H1 (cell line): ENCODE measurements at regions not wholly inside any gene's neighbourhood (a gene's known extent, or its start where the extent isn't known, plus 50 kb on each side); places are given as distances from the start of the nearest gene placed in this dataset.

ENCODE experiments used
- CTCF ChIA-PET: fragments of 300-600 bp; sonication (Branson Sonifier 250); formaldehyde crosslinking; loops from one replicate; lab custom pipeline; 2021; ENCODE audit not compliant: partially characterized antibody; lab: Charles Lee
- POLR2A ChIA-PET: fragments of 300-600 bp; sonication (Branson Sonifier 250); formaldehyde crosslinking; loops from one replicate; lab custom pipeline; 2021; ENCODE audit warnings: inconsistent platforms; ENCODE audit not compliant: partially characterized antibody; lab: Charles Lee
- DNase-seq, 2 experiments: peaks; one replicate each; pipeline versions ENCODE4 v3.0.0 to v3.0.0-alpha.2; 2010 to 2022; ENCODE audit warnings: low spot score in 2 of 2, low read depth in 1 of 2, mixed read lengths in 1 of 2
- FAIRE-seq: peaks from 2 replicates; lab custom pipeline; 2011; peaks lifted over from hg19 to GRCh38; lab: Jason Lieb, UNC
- H2AFZ ChIP-seq: 2 replicates; pipeline ENCODE4 v1.8.1; 2012; ENCODE audit warnings: low read length, inconsistent platforms
- H2AK5ac ChIP-seq: 2 replicates; pipeline ENCODE4 v1.6.1; 2013; ENCODE audit warnings: low read depth, low read length
- H2BK120ac ChIP-seq: replicated peaks from 2 replicates; pipeline ENCODE3; 2013; ENCODE audit warnings: low read depth, low read length, inconsistent platforms
- H2BK12ac ChIP-seq: 2 replicates; pipeline ENCODE4 v1.6.1; 2013; ENCODE audit warnings: low read depth, low read length
- H2BK15ac ChIP-seq: 2 replicates; pipeline ENCODE4 v1.6.1; 2013; ENCODE audit warnings: low read length
- H2BK20ac ChIP-seq: 2 replicates; pipeline ENCODE4 v1.6.1; 2013; ENCODE audit warnings: low read length
- H2BK5ac ChIP-seq: 2 replicates; pipeline ENCODE4 v1.6.1; 2013; ENCODE audit warnings: low read depth, low read length
- H3K14ac ChIP-seq: 2 replicates; pipeline ENCODE4 v1.6.1; 2013; ENCODE audit warnings: inconsistent platforms; ENCODE audit not compliant: insufficient read length
- H3K18ac ChIP-seq: 2 replicates; pipeline ENCODE4 v1.6.1; 2013; ENCODE audit warnings: low read length; ENCODE audit errors: extremely low read depth
- H3K23ac ChIP-seq: 2 replicates; pipeline ENCODE4 v1.6.1; 2013; ENCODE audit warnings: inconsistent platforms; ENCODE audit not compliant: insufficient read length
- H3K23me2 ChIP-seq: 2 replicates; pipeline ENCODE4 v1.6.1; 2013; ENCODE audit warnings: low read depth, low read length
- H3K27ac ChIP-seq: 2 replicates; pipeline ENCODE4 v1.6.1; 2011; ENCODE audit warnings: low read depth, low read length, inconsistent platforms
- H3K27me3 ChIP-seq, 4 experiments: replicated peaks in 1 of 4; 1 replicate in 1 of 4; 2 replicates in 3 of 4; pipeline versions ENCODE4 v1.6.1 to v1.8.1; 2011 to 2013; ENCODE audit warnings: low read length in 3 of 4, mild to moderate bottlenecking in 3 of 4, inconsistent platforms in 2 of 4, mixed read lengths in 2 of 4, moderate library complexity in 1 of 4; ENCODE audit not compliant: control insufficient read depth in 3 of 4, insufficient read depth in 3 of 4; ENCODE audit errors: extremely low read depth in 1 of 4
- H3K36me3 ChIP-seq, 4 experiments: 2 replicates each; pipeline versions ENCODE4 v1.6.1 to v1.8.1; 2011 to 2013; ENCODE audit warnings: mild to moderate bottlenecking in 4 of 4, low read length in 3 of 4, moderate library complexity in 2 of 4, control low read depth in 1 of 4, inconsistent platforms in 1 of 4; ENCODE audit not compliant: insufficient read depth in 4 of 4, control insufficient read depth in 2 of 4
- H3K4ac ChIP-seq: replicated peaks from 2 replicates; pipeline ENCODE3; 2013; ENCODE audit warnings: low read length, low read depth, mixed read lengths, inconsistent platforms; ENCODE audit not compliant: insufficient read length
- H3K4me1 ChIP-seq, 4 experiments: replicated peaks in 1 of 4; 1 replicate in 1 of 4; 2 replicates in 3 of 4; pipeline versions ENCODE4 v1.6.1 to v1.8.1; 2011 to 2013; ENCODE audit warnings: low read length in 3 of 4, inconsistent platforms in 2 of 4, mixed read lengths in 1 of 4; ENCODE audit not compliant: insufficient read depth in 4 of 4, control insufficient read depth in 3 of 4
- H3K4me2 ChIP-seq, 2 experiments: 2 replicates each; pipeline versions ENCODE4 v1.6.1 to v1.8.1; 2011 to 2013; ENCODE audit warnings: low read depth in 2 of 2, low read length in 2 of 2, control low read depth in 1 of 2, inconsistent platforms in 1 of 2, mild to moderate bottlenecking in 1 of 2; ENCODE audit not compliant: insufficient read depth in 1 of 2
- H3K4me3 ChIP-seq, 4 experiments: fragments of 200-600, 300-600 bp in 1 of 4; sonication (generic), shearing (Covaris generic), sonication (Bioruptor Twin) in 1 of 4; 2 replicates each; pipeline versions ENCODE4 v1.5.1 to v1.8.1; 2011 to 2016; ENCODE audit warnings: low read length in 4 of 4, low read depth in 3 of 4, control low read depth in 2 of 4, inconsistent platforms in 2 of 4, mild to moderate bottlenecking in 2 of 4, mixed read lengths in 1 of 4, moderate library complexity in 1 of 4; ENCODE audit not compliant: insufficient read depth in 2 of 4; ENCODE audit errors: extremely low read depth in 1 of 4
- H3K56ac ChIP-seq: replicated peaks from 2 replicates; pipeline ENCODE3; 2013; ENCODE audit warnings: low read depth, mild to moderate bottlenecking, mixed read lengths, low read length, inconsistent platforms; ENCODE audit not compliant: insufficient read length
- H3K79me1 ChIP-seq: 2 replicates; pipeline ENCODE4 v1.6.1; 2013; ENCODE audit warnings: low read depth, low read length, control low read depth
- H3K79me2 ChIP-seq, 2 experiments: 2 replicates each; pipeline versions ENCODE4 v1.6.1 to v1.8.1; 2012 to 2013; ENCODE audit warnings: low read length in 2 of 2, mild to moderate bottlenecking in 2 of 2, inconsistent platforms in 1 of 2; ENCODE audit not compliant: insufficient read depth in 2 of 2, control insufficient read depth in 1 of 2
- H3K9ac ChIP-seq, 4 experiments: replicated peaks in 1 of 4; 1 replicate in 1 of 4; 2 replicates in 3 of 4; pipeline versions ENCODE4 v1.6.1 to v1.8.1; 2011 to 2013; ENCODE audit warnings: low read depth in 3 of 4, low read length in 3 of 4, control low read depth in 2 of 4, mild to moderate bottlenecking in 2 of 4, moderate library complexity in 2 of 4, inconsistent platforms in 1 of 4; ENCODE audit errors: extremely low read depth in 1 of 4
- H3K9me3 ChIP-seq, 2 experiments: 2 replicates each; pipeline versions ENCODE4 v1.6.1 to v1.8.1; 2012 to 2013; ENCODE audit warnings: mild to moderate bottlenecking in 2 of 2, moderate library complexity in 2 of 2, control low read depth in 1 of 2, inconsistent platforms in 1 of 2, low read depth in 1 of 2, low read length in 1 of 2, mixed read lengths in 1 of 2; ENCODE audit not compliant: insufficient read depth in 2 of 2
- H4K20me1 ChIP-seq, 2 experiments: replicated peaks in 1 of 2; 2 replicates each; pipeline versions ENCODE3 to v1.8.1; 2011 to 2013; ENCODE audit warnings: inconsistent platforms in 2 of 2, low read length in 2 of 2, mild to moderate bottlenecking in 1 of 2; ENCODE audit not compliant: insufficient read depth in 2 of 2, control insufficient read depth in 1 of 2
- H4K5ac ChIP-seq: 2 replicates; pipeline ENCODE4 v1.6.1; 2013; ENCODE audit warnings: low read length, low read depth, mixed read lengths, inconsistent platforms; ENCODE audit not compliant: insufficient read length
- H4K8ac ChIP-seq: 2 replicates; pipeline ENCODE4 v1.8.0; 2013; ENCODE audit warnings: mild to moderate bottlenecking, moderate library complexity, low read length, inconsistent platforms; ENCODE audit not compliant: insufficient read depth; ENCODE audit errors: extremely low read depth
- H4K91ac ChIP-seq: replicated peaks from 2 replicates; pipeline ENCODE3; 2013; ENCODE audit warnings: low read length, mixed read lengths, inconsistent platforms; ENCODE audit not compliant: insufficient read length
- HDAC6 ChIP-seq: IDR thresholded peaks from one replicate; pipeline ENCODE4 v1.7.1; 2012; ENCODE audit warnings: low read depth, mild to moderate bottlenecking, inconsistent platforms, low read length, moderate library complexity
- TAF1 ChIP-seq: IDR thresholded peaks from 2 replicates; pipeline ENCODE4 v1.6.1; 2011; ENCODE audit warnings: mild to moderate bottlenecking, low read depth, low read length
- USF2 ChIP-seq: IDR thresholded peaks from 2 replicates; pipeline ENCODE4 v1.6.1; 2011; ENCODE audit warnings: low read length, improper control_type of control experiment
- ZNF274 ChIP-seq: IDR thresholded peaks from 2 replicates; pipeline ENCODE4 v1.7.0; 2012; ENCODE audit warnings: low read length, borderline replicate concordance; ENCODE audit errors: extremely low read depth
- WGBS, 2 experiments: shearing (Covaris generic) in 1 of 2; methylation state at CpG; one replicate each; pipeline versions ENCODE4 v1.1.6 to v1.1.7; 2013 to 2015; ENCODE audit warnings: low lambda C conversion rate in 2 of 2, mixed read lengths in 2 of 2, inconsistent platforms in 1 of 2, low coverage in 1 of 2, missing lambda C conversion rate in 1 of 2; ENCODE audit not compliant: insufficient replicate concordance in 2 of 2, insufficient coverage in 1 of 2, insufficient read length in 1 of 2; ENCODE audit errors: extremely low coverage in 1 of 2, missing lambda C conversion rate in 1 of 2; 5-methylcytosine and 5-hydroxymethylcytosine counted together

- no peak overlapping the region for H3K14ac ChIP-seq
- H4K5ac ChIP-seq = no peak overlapping the region
- H4K91ac ChIP-seq = no peak overlapping the region
- no peak overlapping the region for H2BK15ac ChIP-seq
- no peak overlapping the region for H3K4me3 ChIP-seq
- no peak overlapping the region for H3K4me2 ChIP-seq
- no peak for DNase-seq
- H2BK12ac ChIP-seq = no peak overlapping the region
- no peaks in the 10 kb centered on the region for H4K20me1 ChIP-seq
- WGBS, 2 experiments = 92% methylated on average over 3 of the region's 3 CpGs; no CpG with 5 or more reads in 1 of the 2 experiments
- H3K79me2 ChIP-seq = no peaks in the 10 kb centered on the region
- no peak overlapping the region for H3K27ac ChIP-seq
- no peaks in the 10 kb centered on the region; a peak in 2 of 4 replicates for H3K9me3 ChIP-seq
- H3K36me3 ChIP-seq = no peaks in the 10 kb centered on the region
- H3K56ac ChIP-seq = no peak overlapping the region
- H3K18ac ChIP-seq = no peak overlapping the region
- H3K23ac ChIP-seq = no peak overlapping the region
- H2AFZ ChIP-seq = no peak overlapping the region
- no peaks in the 10 kb centered on the region for H3K4me1 ChIP-seq
- H3K4ac ChIP-seq = no peak overlapping the region
- FAIRE-seq = no peak
- no peaks in the 10 kb centered on the region for H3K27me3 ChIP-seq
- H3K79me1 ChIP-seq = no peaks in the 10 kb centered on the region
- no peak overlapping the region for H2AK5ac ChIP-seq
- H2BK5ac ChIP-seq = no peak overlapping the region
- no peak overlapping the region for H4K8ac ChIP-seq
- no peak overlapping the region for H2BK20ac ChIP-seq
- H3K9ac ChIP-seq = no peak overlapping the region
- ChIA-PET POLR2A (no interaction called here), CTCF (interaction anchor here (0.6 kb wide), 1 partner anchor 46 kb away, joined by 3 read pairs; no protein-coding TSS in a partner anchor)
- H3K23me2 ChIP-seq = no peaks in the 10 kb centered on the region
- H2BK120ac ChIP-seq = no peak overlapping the region
- no peak for TF ChIP-seq USF2
- no peak for TF ChIP-seq TAF1
- TF ChIP-seq ZNF274 = no peak
- no peak for TF ChIP-seq HDAC6
Measured at GRCh38 chr11:127203490-127203889, 202.9 kb upstream of the KIRREL3 start.
